HEK293 (cell line): ENCODE measurements at regions not wholly inside any gene's neighbourhood (a gene's known extent, or its start where the extent isn't known, plus 50 kb on each side); places are given as distances from the start of the nearest gene placed in this dataset.

ENCODE experiments used
- CTCF ChIA-PET: fragments of 350-600 bp; formaldehyde crosslinking; extraction: SDS; loops from one replicate; lab custom pipeline; 2021; ENCODE audit warnings: antibody characterized with exemption; lab: Yijun Ruan, JAX
- POLR2A ChIA-PET: fragments of 300-600 bp; formaldehyde crosslinking; extraction: SDS; loops from one replicate; lab custom pipeline; 2020; ENCODE audit warnings: antibody characterized with exemption, inconsistent platforms; lab: Yijun Ruan, JAX
- H3K27ac ChIP-seq: fragments of 200-500 bp; sonication (Bioruptor generic); 2 replicates; pipeline ENCODE4 v1.5.1; 2014; ENCODE audit warnings: low read depth, low read length, control low read depth, inconsistent platforms; ENCODE audit errors: extremely low read depth
- H3K36me3 ChIP-seq, 2 experiments: fragments of 200-500 bp in 1 of 2; sonication (Bioruptor generic) in 1 of 2; 1 replicate in 1 of 2; 2 replicates in 1 of 2; pipeline ENCODE4 v1.5.1; 2014 to 2017; ENCODE audit warnings: inconsistent platforms in 2 of 2, low read length in 2 of 2; ENCODE audit not compliant: control insufficient read depth in 2 of 2, insufficient read depth in 1 of 2
- H3K4me1 ChIP-seq: fragments of 200-500 bp; sonication (Bioruptor generic); 2 replicates; pipeline ENCODE4 v1.5.1; 2014; ENCODE audit warnings: mild to moderate bottlenecking, low read length, inconsistent platforms; ENCODE audit not compliant: control insufficient read depth, insufficient read depth
- H3K4me3 ChIP-seq: 2 replicates; pipeline ENCODE4 v1.5.1; 2011; ENCODE audit warnings: low read depth, mild to moderate bottlenecking, control low read depth, low read length, moderate library complexity
- H3K9me3 ChIP-seq: fragments of 200-500 bp; sonication (Bioruptor generic); 2 replicates; pipeline ENCODE4 v1.5.1; 2014; ENCODE audit warnings: low read depth, low read length, inconsistent platforms; ENCODE audit not compliant: control insufficient read depth, insufficient read depth
- BCL6B ChIP-seq: fragments of 450-650 bp; formaldehyde crosslinking; IDR thresholded peaks from 2 replicates; pipeline ENCODE4 v1.5.1; 2017; ENCODE audit warnings: missing biosample characterization, missing genetic modification characterization
- FEZF1 ChIP-seq: fragments of 450-650 bp; formaldehyde crosslinking; IDR thresholded peaks from 2 replicates; pipeline ENCODE4 v1.5.1; 2016; ENCODE audit warnings: missing biosample characterization, missing genetic modification characterization
- GLI2 ChIP-seq: fragments of 450-650 bp; formaldehyde crosslinking; IDR thresholded peaks from 2 replicates; pipeline ENCODE4; 2017; ENCODE audit warnings: missing biosample characterization, missing genetic modification characterization, low read depth, borderline replicate concordance
- OVOL3 ChIP-seq: fragments of 450-650 bp; formaldehyde crosslinking; IDR thresholded peaks from 2 replicates; pipeline ENCODE4 v1.5.1; 2016; ENCODE audit warnings: missing biosample characterization, missing genetic modification characterization
- ZBTB17 ChIP-seq: fragments of 450-650 bp; formaldehyde crosslinking; IDR thresholded peaks from 2 replicates; pipeline ENCODE4 v1.5.1; 2016; ENCODE audit warnings: missing biosample characterization, missing genetic modification characterization
- ZNF114 ChIP-seq: fragments of 450-650 bp; formaldehyde crosslinking; IDR thresholded peaks from 2 replicates; pipeline ENCODE4 v1.5.0; 2017; ENCODE audit warnings: missing biosample characterization, missing genetic modification characterization
- ZNF140 ChIP-seq: fragments of 450-650 bp; formaldehyde crosslinking; IDR thresholded peaks from 2 replicates; pipeline ENCODE4 v1.5.1; 2016; ENCODE audit warnings: missing biosample characterization, missing genetic modification characterization
- ZNF16 ChIP-seq: fragments of 450-650 bp; formaldehyde crosslinking; IDR thresholded peaks from 2 replicates; pipeline ENCODE4 v1.5.1; 2016; ENCODE audit warnings: low read depth, missing biosample characterization, missing genetic modification characterization
- ZNF174 ChIP-seq: fragments of 450-650 bp; formaldehyde crosslinking; IDR thresholded peaks from 2 replicates; pipeline ENCODE4 v1.5.0; 2017; ENCODE audit warnings: missing biosample characterization, mild to moderate bottlenecking, missing genetic modification characterization
- ZNF292 ChIP-seq: fragments of 450-650 bp; formaldehyde crosslinking; IDR thresholded peaks from 2 replicates; pipeline ENCODE4 v1.5.1; 2016; ENCODE audit warnings: low read depth, missing biosample characterization, missing genetic modification characterization, borderline replicate concordance
- ZNF514 ChIP-seq: fragments of 450-650 bp; formaldehyde crosslinking; IDR thresholded peaks from 2 replicates; pipeline ENCODE4 v1.5.1; 2016; ENCODE audit warnings: missing biosample characterization, missing genetic modification characterization
- ZNF558 ChIP-seq: fragments of 450-650 bp; formaldehyde crosslinking; IDR thresholded peaks from 2 replicates; pipeline ENCODE4 v1.5.1; 2016; ENCODE audit warnings: missing biosample characterization, missing genetic modification characterization
- ZNF629 ChIP-seq: fragments of 450-650 bp; formaldehyde crosslinking; IDR thresholded peaks from 2 replicates; pipeline ENCODE4 v1.5.1; 2017; ENCODE audit warnings: missing biosample characterization, missing genetic modification characterization
- ZNF76 ChIP-seq: fragments of 450-650 bp; formaldehyde crosslinking; IDR thresholded peaks from 2 replicates; pipeline ENCODE4; 2016; ENCODE audit warnings: low read depth, missing biosample characterization, missing genetic modification characterization, borderline replicate concordance
- ZSCAN30 ChIP-seq: fragments of 450-650 bp; IDR thresholded peaks from 2 replicates; pipeline ENCODE4 v1.5.1; 2018; ENCODE audit warnings: missing biosample characterization, mild to moderate bottlenecking, missing genetic modification characterization, moderate library complexity
- TF ChIP-seq, protein P1 (sequence below): fragments of 450-650 bp; formaldehyde crosslinking; IDR thresholded peaks from 2 replicates; pipeline ENCODE4 v1.5.1; 2016; ENCODE audit warnings: missing biosample characterization, missing genetic modification characterization
- TF ChIP-seq, protein P2 (sequence below): fragments of 450-650 bp; formaldehyde crosslinking; IDR thresholded peaks from 2 replicates; pipeline ENCODE4 v1.5.1; 2016; ENCODE audit warnings: missing biosample characterization, missing genetic modification characterization

DNA sequence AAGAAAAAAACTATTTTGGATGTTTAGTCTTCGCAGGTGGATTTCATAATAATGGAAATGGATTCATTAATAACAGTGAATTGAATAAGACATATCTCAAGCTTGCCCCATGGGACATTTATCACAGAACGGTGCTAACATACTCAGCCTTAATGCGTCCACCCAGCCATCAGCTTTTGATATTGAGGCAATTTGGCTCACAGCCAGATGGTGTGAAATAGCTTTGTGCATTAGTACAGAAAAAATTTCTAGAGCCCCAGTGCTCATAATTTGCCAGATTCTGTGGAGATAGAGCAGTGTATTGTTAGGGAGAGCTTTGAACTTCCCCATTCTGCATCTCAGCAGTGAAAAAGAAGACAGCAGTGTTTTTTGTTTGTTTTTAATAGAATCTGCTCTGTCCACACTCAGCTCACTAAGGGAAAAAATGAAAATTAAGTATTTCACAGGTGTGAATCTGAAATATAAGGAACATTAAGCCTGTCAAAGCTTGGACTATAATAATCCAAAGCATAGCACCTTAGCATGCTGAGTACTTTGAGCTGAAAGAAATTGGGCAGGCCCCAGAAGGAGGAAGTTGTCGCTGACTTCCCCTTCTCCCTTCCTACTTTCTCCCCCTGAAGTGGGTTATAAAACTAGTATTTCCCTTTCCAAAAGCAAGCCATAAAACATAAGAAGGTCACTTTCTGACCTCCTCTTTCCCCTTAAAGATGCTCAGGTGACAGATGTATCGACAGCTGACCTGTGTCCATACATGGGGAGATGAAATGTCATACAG lies 295.8 kb downstream of the MAGEB5 start:
- Histone ChIP-seq H3K4me3 (no peak overlapping the region), H3K4me1 (no peaks in the 10 kb centered on the region), H3K27ac (no peak overlapping the region)
- no peak for TF ChIP-seq ZSCAN30 (tag by site-specific recombination)
- TF ChIP-seq OVOL3 (tag by site-specific recombination), result no peak
- no peak for TF ChIP-seq FEZF1 (tag by site-specific recombination)
- TF ChIP-seq ZBTB17 (tag by site-specific recombination), result no peak
- no peak for TF ChIP-seq ZNF629 (tag by site-specific recombination)
- no peak for TF ChIP-seq ZNF140 (tag by site-specific recombination)
- TF ChIP-seq ZNF558 (tag by site-specific recombination), result no peak
- TF ChIP-seq, all 188 proteins: peak for 0
- CTCF ChIA-PET, result interaction anchor here (0.6 kb wide), 1 partner anchor 143 kb away, joined by 3 read pairs; no protein-coding TSS in a partner anchor
- POLR2A ChIA-PET, result no interaction called here
- no peaks in the 10 kb centered on the region for H3K9me3 ChIP-seq
- no peaks in the 10 kb centered on the region for H3K36me3 ChIP-seq

DNA sequence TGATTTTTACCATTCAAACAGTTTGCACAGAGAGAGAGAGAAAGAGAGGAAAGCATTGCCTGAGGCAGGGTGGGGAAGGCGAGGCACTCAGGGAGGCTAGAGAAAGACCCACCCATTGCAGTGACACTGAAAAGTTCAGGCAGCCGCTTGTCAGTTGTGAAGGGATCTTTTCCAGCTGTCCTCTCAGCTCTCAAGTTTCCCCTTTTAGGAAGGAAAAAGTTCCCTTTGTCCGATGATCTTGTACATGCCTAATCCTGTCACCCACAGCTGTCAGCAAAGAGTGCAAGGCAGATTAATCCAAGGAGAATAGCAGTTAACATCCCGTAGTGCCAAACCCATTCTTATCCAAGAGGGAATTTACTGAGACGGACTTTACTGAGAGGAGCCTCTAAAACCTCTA lies 255.0 kb downstream of the MAGEB5 start:
- no peaks in the 10 kb centered on the region for H3K9me3 ChIP-seq
- H3K27ac ChIP-seq, result no peak overlapping the region
- H3K36me3 ChIP-seq, result no peaks in the 10 kb centered on the region
- CTCF ChIA-PET, result no interaction called here
- TF ChIP-seq ZNF114 (tag by site-specific recombination) (no peak), GLI2 (no peak), ZNF76 (tag by site-specific recombination) (no peak), BCL6B (no peak), ZNF292 (tag by site-specific recombination) (no peak), ZNF174 (no peak), ZNF514 (tag by site-specific recombination) (no peak)
- TF ChIP-seq, protein P1, sequence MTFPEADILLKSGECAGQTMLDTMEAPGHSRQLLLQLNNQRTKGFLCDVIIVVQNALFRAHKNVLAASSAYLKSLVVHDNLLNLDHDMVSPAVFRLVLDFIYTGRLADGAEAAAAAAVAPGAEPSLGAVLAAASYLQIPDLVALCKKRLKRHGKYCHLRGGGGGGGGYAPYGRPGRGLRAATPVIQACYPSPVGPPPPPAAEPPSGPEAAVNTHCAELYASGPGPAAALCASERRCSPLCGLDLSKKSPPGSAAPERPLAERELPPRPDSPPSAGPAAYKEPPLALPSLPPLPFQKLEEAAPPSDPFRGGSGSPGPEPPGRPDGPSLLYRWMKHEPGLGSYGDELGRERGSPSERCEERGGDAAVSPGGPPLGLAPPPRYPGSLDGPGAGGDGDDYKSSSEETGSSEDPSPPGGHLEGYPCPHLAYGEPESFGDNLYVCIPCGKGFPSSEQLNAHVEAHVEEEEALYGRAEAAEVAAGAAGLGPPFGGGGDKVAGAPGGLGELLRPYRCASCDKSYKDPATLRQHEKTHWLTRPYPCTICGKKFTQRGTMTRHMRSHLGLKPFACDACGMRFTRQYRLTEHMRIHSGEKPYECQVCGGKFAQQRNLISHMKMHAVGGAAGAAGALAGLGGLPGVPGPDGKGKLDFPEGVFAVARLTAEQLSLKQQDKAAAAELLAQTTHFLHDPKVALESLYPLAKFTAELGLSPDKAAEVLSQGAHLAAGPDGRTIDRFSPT (tag by site-specific recombination), result no peak
- TF ChIP-seq, protein P2, sequence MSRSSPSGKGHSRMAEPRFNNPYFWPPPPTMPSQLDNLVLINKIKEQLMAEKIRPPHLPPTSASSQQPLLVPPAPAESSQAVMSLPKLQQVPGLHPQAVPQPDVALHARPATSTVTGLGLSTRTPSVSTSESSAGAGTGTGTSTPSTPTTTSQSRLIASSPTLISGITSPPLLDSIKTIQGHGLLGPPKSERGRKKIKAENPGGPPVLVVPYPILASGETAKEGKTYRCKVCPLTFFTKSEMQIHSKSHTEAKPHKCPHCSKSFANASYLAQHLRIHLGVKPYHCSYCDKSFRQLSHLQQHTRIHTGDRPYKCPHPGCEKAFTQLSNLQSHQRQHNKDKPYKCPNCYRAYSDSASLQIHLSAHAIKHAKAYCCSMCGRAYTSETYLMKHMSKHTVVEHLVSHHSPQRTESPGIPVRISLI, result no peak
- TF ChIP-seq, all 188 proteins: peak for 0
- POLR2A ChIA-PET, result no interaction called here
- Histone ChIP-seq H3K4me1 (no peaks in the 10 kb centered on the region), H3K4me3 (no peak overlapping the region)

GRCh38 chrX:26466387-26466786 lies 250.4 kb downstream of the MAGEB5 start:
- Histone ChIP-seq H3K9me3 (no peaks in the 10 kb centered on the region), H3K27ac (no peak overlapping the region), H3K4me3 (no peak overlapping the region), H3K4me1 (no peaks in the 10 kb centered on the region), H3K36me3 (no peaks in the 10 kb centered on the region)
- no peak for TF ChIP-seq ZNF16 (tag by site-specific recombination)
- ChIA-PET POLR2A (no interaction called here), CTCF (no interaction called here)
